ENCODE measurements at regions not wholly inside any gene's neighbourhood (a gene's known extent, or its start where the extent isn't known, plus 50 kb on each side); places are given as distances from the start of the nearest gene placed in this dataset.
A peak's percentile ranks its signal among the peaks of the same experiment; 100 is the strongest.

DNA sequence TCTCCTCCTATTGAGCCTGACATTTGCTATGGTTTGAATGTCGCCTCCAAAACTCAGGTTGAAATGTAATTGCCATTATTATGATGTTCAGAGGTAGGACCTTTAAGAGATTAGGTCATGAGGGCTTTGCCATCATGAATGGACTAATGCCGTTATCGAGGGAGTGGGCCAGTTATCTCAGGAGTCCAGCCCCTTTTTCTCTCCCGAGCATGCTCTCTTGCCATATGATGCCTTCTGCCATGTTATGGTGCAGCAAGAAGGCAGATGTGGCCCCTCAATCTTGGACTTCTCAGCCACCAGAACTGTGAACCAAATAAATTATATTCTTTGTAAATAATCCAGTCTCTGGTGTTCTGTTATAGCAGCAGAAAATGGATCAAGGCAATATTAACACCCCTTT, 323.5 kb downstream of the RRAGC start:
- no peak for DNase-seq

DNA sequence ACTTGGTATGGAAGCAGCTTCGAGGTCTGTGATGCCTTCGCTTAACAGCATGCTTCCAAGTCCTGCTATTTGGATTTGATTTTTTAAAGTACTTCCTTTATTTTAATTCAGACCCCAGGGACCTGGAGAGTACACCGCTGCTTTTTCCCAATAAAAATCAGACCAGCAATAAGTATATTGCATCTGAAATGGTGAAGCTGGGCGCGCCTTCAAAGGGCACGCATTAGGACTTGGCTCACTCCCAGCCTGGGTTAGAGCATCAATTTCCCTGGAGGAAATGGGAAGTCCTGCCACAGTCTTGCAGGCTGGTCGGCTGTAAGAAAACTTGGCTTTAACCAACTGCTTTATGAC, 325.1 kb downstream of the RRAGC start:
- DNase-seq, result no peak

DNA sequence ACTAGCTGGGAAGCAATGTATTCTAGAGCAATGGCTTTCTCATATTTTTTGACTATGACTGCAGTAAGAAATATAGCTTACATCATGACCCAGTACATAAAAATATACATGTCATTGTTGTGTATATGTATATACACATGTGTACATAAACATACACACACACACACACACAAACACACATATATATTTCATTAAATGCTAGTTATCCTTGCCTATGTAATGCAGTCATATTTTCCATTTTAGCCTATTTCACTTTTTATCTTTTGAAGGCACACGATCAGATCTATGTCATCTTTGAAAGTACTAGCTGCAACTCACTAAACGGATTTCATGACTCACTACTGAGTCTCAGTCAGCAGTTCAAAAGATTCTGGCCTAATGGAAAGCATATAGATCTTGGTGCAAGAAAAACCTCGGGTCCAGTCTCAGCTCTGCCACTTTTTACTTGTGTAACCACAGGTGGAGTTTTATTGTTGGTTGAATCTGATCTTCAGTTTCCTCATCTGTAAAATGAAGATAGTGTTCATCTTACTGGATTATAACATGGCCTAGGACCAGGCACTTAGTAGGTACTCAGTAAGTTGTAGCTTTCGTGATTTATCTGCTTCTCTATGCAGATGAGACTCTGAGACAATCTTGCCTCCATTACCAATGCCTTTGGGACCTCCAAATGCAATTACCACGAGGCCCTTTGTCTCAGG, 325.6 kb downstream of the RRAGC start:
- no peak for DNase-seq

DNA sequence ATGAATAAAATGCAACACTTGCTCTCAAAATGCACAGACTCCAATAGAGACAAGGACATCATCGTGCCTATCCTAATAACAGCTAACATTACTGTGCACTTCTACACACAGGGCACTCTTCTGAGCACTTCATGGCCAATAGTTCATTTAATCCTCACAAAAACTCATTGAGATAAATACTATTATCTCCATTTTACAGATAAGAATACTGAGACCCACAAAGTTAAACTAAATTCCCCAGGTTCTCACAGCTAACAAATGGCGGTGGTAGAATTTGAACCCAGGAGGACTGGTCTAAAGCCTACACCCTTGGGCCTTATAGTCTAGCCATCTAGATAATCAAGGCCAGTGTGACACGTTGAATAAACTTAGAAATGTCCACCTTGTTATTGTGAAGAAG, 328.6 kb downstream of the RRAGC start:
- no peak for DNase-seq

DNA sequence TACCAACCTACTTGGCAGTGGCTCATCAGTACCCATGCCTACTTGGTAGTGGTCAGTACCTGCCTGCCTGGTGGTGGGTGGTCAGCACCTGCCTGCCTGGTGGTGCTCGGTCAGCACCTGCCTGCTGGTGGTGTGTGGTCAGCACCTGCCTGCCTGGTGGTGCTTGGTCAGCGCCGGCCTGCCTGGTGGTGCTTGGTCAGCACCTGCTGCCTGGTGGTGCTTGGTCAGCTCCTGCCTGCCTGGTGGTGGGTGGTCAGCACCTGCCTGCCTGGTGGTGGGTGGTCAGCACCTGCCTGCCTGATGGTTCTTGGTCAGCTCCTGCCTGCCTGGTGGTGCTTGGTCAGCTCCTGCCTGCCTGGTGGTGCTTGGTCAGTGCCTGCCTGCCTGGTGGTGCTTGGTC, 329.6 kb downstream of the RRAGC start:
- no peak for DNase-seq

DNA sequence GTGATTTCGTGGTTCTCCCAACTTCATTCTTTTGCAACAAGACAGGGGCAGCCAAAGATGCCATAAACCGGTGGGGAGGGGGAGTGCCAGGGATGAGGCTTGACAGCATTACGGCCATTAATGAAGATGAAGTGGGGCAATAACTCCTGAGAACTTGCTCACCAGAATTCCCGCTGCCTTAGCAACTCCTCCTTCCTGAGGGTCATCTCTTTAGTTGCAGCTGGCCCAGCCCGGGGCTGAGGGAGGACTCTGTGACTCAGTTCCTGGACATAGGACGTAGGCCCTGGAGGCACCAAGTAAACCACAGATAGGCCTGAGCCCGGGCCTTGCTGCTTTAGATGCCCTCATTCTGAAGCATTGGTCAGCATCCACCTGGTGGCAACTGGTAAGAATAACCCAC, 330.2 kb downstream of the RRAGC start:
- DNase-seq, result no peak

DNA sequence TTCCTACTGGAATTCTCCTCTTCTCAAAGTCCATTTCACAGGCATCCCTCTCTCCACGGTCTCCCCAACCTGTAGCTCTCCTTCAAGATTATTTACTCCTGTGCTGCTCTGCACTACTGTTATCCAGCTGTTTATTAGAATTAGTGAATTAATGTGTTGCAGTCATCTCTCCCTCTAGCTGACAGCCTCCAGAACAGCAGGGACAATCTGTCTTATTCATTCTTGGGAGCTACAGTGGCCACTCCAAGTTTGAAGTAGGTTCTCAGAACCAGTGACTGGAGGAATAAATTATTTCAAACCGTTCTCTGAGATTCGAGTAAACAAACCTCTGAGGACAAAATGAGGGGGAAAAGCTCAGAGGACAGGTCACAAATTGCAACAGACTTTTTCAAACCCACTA, 330.9 kb downstream of the RRAGC start:
- DNase-seq, result no peak

DNA sequence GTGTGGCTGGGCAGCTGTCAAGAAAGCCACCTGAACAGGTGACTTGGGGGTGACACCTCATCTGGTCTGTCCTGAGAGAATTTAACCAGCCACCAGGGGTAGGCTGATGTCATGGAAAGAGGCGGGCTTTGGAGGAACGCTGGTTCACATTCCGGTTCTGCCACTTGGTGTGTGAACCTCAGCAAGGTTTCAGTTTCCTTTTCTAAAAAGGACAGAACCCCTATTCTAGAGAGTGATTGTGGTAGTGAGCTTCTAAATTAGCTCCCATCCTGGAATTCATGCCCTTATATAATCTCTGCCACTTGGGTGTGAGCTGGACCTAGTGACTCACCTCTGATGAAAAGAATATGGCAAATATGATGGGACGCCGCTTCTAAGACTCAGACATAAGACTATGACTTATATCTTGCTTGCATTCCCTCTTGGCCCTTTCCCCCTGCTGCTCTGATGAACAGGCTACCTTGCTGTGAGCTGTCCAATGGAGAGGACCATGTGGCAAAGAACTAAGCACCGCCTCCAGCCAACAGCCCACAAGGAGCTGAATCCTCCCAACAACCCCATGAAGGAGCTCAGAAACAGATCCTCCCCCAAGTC, 332.1 kb downstream of the RRAGC start:
- DNase-seq, result peak; percentile 54 to 59

DNA sequence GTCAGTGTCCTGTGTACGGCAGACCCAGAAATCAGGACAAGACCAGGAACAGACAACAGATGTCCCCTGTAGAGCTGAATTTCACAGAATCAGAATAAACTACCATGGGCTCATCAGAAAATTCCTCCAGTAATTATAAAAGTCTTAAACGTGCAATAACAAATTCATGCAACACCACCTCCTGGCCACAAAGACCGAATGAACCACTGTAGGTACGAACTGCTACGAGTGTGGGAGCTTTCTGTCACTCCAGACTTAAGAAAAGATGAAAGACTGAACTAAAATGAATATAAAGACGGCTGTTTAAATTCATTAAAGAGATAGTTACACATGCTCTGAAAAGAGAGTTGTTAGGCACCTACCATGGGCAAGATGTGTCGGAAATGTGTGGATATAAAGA, 333.5 kb downstream of the RRAGC start:
- DNase-seq, result no peak

DNA sequence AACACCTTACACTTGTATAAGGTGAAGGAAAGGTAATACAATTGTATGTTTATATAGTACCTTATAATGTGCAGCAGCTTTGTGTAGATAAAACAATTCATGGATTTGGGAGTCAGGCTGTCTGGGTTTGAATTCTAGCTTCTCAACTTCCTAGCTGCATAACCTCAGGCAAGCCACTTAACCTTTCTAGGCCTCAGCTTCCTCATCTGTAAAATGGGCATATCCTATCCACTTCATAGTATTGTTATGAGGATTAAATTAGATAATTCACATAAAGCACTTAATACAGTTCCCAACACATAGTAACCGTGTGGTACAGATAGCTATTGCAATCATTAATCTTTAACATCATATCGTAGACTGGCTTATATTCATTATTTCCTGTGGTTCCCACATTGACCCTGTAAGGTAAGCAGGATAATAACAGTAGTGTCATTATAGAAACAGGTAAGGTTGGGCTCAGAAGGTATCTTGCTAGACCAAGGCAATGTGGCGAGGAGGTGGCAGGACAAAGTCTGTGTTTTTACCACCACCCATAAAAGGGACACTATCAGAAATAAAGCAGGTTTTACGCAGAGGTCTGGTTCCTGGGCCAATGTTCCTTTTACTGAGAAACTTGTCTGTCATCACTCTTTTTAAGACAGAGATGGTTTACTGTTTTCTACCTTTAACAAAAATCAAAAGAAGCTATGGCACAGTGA, 334.1 kb downstream of the RRAGC start:
- DNase-seq, result no peak

DNA sequence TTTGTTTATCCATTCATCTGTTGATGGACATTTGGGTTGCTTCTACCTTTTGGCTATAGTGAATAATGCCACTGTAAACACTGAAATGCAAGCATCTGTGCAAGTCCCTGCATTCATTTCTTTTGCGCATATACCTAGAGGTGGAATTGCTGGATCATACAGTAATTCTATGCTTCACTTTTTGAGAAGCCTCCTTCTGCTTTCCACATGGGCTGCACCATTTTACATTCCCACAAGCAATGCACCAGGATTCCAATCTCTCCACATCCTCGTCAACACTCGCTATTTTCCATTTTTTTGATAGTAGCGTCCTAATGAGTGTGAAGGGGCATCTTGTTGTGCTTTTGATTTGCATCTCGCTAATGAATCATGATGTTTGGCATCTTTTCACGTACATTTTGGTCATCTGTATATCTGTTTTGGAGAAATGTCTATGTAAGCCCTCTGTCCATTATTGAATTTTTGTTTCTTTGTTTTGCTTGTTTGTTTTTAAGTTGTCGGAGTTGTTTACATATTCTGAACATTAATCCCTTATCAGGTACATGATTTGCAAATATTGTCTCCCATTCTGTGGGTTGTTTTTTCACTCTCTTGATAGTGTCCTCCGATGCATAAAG, 335.4 kb downstream of the RRAGC start:
- DNase-seq, result no peak

DNA sequence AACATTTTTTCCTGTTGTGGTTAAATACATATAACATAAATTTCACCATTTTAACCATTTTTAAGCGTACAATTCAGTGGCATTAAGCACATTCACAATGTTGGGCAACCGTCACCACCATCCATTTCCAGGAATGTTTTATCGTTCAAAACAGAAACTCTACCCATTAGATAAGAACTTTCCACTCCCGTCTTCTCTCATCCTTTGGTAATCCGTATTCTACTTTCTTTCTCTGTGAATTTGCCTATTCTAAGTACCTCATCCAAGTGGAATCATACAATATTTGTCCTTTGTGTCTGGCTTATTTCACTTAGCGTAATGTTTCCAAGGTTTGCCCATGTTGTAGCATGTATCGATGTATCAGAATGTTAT, 336.0 kb downstream of the RRAGC start:
- DNase-seq, result no peak

DNA sequence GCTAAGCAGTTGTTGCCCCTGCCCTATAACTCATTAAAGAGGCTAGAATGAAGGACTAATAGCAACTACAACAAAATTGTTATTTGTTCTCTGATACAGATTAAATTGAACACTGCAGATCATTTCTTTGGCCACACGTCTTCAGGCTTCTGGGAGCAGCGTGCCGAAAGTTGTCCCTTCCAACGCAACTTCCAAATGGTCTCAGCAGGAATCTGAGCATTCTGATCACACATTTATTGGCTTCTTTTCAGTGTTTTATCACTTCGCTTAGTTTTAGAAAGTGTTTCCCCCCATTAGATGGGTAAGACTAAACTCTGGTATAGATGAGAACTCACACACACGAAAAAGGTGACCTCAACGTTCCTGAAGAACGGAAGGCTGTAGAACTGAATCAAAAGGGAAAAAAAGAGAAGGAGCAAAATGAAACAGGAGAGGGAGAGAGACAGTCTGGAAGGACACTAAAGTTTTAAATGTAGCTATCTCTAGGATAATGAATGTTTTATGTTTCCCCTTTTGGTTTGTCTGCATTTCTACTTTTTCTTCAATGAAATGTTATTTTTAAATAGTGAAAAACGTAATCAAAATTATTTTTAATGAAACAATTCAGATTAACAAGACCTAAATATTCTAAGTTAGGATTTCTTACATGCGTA, 336.5 kb downstream of the RRAGC start:
- no peak for DNase-seq

DNA sequence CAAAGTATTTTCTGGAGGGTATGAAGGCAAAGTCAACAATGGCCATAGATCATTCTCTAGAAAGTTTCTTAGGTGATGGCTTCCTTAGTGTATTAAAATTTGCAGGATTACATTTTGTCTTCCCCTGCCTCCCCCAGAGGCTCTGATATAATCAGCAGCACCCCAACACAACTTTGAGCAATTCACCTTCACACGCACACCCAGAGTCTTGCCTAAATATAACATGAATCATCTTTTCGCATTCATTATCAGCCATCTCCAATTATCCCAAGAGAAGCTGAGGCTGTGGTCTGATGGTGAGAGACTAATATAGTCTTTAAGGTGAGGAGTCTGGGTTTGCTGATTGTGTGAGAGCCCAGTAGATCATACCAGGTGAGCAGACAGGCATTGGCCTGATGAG, 343.0 kb downstream of the RRAGC start:
- no peak for DNase-seq

DNA sequence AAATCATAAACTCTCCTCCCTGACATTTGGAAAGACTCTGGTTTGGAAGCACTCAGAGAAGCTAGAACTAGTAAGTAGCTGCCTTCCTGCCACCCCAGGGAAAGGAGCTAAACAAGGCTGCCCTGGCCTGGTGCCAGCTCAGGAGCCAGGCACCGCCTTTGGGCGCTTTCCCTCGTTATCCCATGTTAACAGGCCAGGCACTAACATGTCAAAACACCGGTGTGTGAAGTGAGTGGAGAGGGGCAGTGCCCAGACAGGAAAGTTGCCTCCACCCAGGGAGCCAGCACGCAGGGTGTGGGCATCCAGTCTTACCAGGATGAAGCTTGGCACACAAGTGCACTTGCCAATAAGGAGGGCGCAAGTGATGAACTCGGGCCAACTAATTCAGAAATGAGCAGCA, 346.8 kb downstream of the RRAGC start:
- DNase-seq, result no peak

DNA sequence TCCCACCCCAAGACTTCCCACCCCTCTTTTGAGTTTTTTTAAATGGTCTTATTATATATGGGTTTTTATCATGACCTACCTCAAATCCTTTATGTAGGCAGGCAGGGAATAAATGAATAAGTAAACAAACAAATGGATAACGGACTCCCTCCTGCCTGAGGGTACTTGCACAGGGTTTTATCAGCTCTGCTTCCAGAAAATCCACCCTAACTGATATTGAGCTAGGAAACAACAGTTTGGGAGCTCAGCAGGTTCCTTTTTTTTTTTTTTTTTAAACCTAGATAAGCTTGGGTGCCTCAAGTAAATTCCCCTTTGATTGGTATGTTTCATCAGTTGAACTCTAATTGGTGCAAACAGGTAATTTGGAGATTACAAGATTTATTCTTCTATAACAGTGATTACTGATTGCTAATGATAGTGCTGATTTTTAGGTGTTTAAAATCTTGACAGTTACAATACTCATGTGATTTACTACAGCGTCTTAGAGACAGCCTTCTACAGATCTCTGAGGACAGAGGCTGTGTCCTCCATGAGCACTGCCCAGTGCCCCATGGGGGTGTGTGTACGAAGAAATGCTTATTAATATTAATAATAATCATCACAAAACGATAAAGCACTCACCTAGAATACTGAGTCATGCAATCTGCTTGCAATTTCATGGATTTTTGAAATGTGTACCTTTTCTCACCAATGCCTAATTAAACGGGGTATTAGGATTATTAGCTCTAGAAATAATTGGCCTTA, 347.4 kb downstream of the RRAGC start:
- no peak for DNase-seq

DNA sequence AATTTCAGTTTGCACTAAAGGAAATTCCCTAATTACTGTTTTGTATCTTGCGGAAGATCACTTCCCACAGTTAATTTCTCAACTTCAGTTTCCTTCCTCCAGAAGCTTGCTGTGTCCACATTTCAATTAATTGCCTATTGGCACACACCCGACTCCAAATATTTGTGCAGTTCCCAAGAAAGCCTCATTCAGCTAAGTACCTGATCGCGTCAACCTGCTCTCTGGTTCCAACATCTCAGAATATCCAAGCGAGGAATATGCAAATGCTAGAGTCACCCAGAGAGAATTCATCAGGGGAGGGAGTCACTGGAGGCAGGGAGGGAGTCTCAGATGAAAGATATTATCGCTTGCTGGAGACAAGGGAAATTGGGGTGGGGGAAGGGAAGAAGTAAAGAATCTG, 351.3 kb downstream of the RRAGC start:
- no peak for DNase-seq

DNA sequence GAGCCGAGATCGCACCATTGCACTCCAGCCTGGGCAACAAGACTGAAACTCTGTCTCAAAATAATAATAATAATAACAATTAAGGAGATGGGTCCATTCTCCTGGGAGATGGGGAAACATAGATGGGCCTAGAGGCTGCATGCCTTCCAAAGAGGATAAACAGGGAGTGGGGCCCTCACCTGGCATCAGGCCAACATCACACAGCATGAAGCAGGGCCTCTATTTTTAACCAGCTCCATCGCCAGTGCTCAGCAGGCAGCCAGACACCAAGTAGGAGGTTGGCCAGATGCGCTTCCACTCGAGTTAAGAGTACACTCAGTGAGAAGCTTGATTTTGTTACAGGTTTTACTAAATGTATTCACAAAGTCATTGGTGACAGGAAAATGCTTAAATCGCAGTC, 352.0 kb downstream of the RRAGC start:
- DNase-seq, result no peak

DNA sequence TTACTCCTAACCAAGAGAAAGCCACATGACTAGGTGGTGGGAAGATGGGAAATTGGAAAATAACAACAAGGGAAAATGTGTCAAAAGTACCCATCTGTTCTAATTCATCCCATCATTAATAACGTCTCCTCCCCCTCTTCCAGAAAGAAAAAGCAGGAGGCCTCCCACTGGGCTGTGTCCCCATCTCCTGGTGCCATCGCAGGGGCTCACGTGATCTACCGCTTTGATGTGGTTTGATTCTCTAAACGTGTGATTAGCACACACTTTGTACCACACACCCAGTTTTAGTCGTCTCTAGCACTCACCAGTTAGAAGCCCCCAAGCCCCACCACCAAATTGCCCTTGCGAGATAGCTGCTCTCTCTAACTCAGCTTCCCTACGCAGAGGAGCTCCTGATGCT, 353.6 kb downstream of the RRAGC start:
- DNase-seq, result no peak

DNA sequence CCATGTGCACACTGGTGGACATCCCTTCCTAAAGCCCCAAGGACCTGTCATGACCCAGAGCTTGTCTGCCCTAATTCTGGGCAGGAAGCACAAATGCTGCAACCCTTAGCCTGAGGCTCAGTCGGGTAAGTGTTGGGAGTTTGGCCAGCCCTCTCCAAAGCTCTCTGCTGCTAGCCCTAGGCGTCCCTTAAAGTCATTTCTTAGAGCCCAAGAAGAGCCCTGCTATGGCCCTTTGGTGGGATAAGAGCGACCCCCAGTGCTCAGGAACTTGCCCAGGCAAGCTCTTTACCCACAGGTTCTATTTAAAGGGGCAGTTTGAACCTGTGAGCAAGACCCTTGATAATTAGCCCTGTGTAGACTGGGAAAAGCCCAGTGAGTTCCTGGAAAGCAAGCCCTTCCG, 356.8 kb downstream of the RRAGC start:
- peak in 1 of 2 donors; percentile 6 for DNase-seq

DNA sequence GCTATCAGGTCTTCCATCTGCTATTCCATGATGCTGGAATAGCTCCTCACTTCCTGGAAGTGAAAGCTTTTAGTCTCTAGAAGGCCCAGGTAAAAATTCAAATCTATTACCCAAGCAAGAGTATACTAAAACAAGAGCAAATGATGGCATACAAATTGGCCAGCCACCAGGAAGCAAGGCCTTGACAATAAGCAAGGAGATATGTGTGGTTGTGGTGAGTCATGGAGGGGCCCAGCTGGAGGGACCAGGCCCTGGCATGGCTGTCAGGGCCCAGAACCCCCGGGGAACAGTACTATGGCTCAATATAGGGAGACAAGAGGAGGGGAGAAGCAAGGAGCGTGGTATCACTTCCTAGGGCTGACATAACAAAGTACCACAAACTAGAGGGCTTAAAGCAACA, 358.7 kb downstream of the RRAGC start:
- DNase-seq, result no peak

DNA sequence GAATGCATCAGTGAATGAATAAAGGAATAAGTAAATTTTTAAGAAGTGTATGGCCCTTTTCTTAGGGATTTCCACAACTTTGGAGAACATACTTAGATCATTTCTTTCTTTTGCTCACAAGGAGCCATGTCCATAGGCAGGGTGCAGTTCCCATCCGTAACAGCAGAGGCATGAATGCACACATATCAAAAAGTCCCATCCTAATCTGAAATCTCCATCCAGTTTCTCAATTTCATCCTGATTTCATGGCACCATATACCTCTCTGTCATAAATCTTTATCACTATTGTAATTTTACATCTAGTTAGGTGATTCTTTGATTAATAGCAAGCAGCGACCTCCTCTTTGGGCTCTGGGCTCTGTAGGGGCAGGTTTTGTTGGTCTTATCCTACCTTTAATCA, 359.2 kb downstream of the RRAGC start:
- DNase-seq, result no peak

DNA sequence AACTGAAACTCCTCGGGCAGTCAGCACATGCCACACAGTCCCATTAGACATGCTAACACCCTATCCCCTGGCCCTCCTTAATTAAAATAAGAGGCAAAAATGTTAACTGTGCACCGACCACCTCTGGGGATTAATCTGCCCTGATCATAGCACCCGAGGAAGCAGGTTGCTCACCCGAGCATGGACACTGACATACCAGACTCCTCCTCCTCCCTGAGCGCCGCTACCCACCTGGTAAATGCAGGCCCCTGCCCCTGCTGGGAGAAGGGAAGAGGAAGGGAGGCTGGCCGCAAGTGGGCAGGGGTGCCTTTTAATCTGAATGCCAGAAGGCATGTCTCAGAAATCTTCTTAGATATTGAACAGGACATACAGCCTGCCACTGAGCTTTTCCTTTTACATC, 360.9 kb downstream of the RRAGC start:
- no peak for DNase-seq

All from CD4-positive, alpha-beta T cell treated with Interferon alpha-2 for 1 hour (primary cell).